Glutamatergic neuron (in vitro differentiated cells): ENCODE measurements at regions not wholly inside any gene's neighbourhood (a gene's known extent, or its start where the extent isn't known, plus 50 kb on each side); places are given as distances from the start of the nearest gene placed in this dataset.

Source experiments
- DNase-seq: peaks from one replicate; pipeline ENCODE4 v3.0.0; 2022
- H3K27ac Mint-ChIP-seq: one replicate; pipeline ENCODE4 v1.8.0; 2020; ENCODE audit warnings: mild to moderate bottlenecking, mixed read lengths, inconsistent platforms; ENCODE audit not compliant: unreplicated experiment
- H3K27me3 Mint-ChIP-seq: one replicate; pipeline ENCODE4 v1.8.0; 2020; ENCODE audit warnings: mild to moderate bottlenecking, moderate library complexity, mixed read lengths, inconsistent platforms; ENCODE audit not compliant: unreplicated experiment
- H3K36me3 Mint-ChIP-seq: one replicate; pipeline ENCODE4 v1.8.0; 2020; ENCODE audit warnings: mild to moderate bottlenecking, mixed read lengths, inconsistent platforms; ENCODE audit not compliant: unreplicated experiment
- H3K4me1 Mint-ChIP-seq: one replicate; pipeline ENCODE4 v1.8.0; 2020; ENCODE audit warnings: mild to moderate bottlenecking, low read depth, mixed read lengths, inconsistent platforms; ENCODE audit not compliant: unreplicated experiment
- H3K4me3 Mint-ChIP-seq: one replicate; pipeline ENCODE4 v1.8.0; 2020; ENCODE audit warnings: mild to moderate bottlenecking, mixed read lengths, inconsistent platforms; ENCODE audit not compliant: unreplicated experiment
- H3K9me3 Mint-ChIP-seq: one replicate; pipeline ENCODE4 v1.8.0; 2020; ENCODE audit warnings: mild to moderate bottlenecking, moderate library complexity, mixed read lengths, inconsistent platforms; ENCODE audit not compliant: unreplicated experiment
- TF ChIP-seq, protein P1 (sequence below): fragments of 200-600 bp; sonication (generic); IDR thresholded peaks from one replicate; pipeline ENCODE4 v1.5.0; 2021; ENCODE audit not compliant: partially characterized antibody, unreplicated experiment

DNA sequence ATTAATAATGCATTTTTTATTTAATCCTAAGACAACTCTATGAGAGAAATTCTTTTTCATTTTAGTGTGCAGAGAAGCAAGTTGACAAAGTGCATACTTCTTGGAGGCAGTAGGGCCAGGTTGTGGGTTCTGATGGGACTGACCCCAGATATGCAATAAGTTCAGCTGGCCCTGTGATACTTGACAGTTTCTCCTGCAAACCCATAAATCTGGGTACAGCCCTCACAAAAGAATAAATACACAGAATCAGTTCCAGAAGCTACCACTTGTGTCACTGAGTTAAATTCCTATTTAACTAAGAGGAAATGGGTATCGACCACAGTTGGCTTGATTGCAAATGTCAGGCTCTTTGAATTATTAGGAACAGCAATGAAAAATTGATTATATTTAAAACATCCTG is 598.5 kb upstream of the API5 start:
- Mint-ChIP-seq H3K9me3 (no peaks in the 10 kb centered on the region), H3K27me3 (peaks cover 3% of the 10 kb centered on the region), H3K4me3 (no peak overlapping the region), H3K27ac (no peak overlapping the region), H3K36me3 (no peaks in the 10 kb centered on the region), H3K4me1 (no peaks in the 10 kb centered on the region)
- no peak for DNase-seq
- TF ChIP-seq, protein P1, sequence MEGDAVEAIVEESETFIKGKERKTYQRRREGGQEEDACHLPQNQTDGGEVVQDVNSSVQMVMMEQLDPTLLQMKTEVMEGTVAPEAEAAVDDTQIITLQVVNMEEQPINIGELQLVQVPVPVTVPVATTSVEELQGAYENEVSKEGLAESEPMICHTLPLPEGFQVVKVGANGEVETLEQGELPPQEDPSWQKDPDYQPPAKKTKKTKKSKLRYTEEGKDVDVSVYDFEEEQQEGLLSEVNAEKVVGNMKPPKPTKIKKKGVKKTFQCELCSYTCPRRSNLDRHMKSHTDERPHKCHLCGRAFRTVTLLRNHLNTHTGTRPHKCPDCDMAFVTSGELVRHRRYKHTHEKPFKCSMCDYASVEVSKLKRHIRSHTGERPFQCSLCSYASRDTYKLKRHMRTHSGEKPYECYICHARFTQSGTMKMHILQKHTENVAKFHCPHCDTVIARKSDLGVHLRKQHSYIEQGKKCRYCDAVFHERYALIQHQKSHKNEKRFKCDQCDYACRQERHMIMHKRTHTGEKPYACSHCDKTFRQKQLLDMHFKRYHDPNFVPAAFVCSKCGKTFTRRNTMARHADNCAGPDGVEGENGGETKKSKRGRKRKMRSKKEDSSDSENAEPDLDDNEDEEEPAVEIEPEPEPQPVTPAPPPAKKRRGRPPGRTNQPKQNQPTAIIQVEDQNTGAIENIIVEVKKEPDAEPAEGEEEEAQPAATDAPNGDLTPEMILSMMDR, result no peak

DNA sequence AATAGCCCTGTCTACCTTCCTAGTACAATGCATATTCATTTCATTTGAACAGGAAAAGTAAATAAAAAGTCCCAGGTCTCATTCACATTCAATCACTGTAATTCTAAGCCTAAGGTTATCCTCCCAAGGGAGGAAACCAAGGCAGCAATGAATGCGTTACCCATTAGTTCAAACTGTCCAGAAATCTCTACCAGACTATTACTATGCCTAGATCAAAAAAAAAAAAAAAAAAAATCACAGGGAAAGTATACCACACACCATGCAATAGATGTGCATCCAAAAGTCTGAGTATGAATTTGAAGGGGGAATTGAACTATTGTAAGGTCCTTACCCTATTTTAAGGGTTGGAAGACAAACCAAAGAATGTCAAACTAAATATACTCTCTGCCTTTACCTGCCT is 598.0 kb upstream of the API5 start:
- Mint-ChIP-seq H3K4me1 (no peaks in the 10 kb centered on the region), H3K9me3 (no peaks in the 10 kb centered on the region), H3K27me3 (peaks cover 1% of the 10 kb centered on the region), H3K4me3 (no peak overlapping the region), H3K36me3 (no peaks in the 10 kb centered on the region), H3K27ac (no peak overlapping the region)
- no peak for DNase-seq
- TF ChIP-seq, protein P1, result no peak

DNA sequence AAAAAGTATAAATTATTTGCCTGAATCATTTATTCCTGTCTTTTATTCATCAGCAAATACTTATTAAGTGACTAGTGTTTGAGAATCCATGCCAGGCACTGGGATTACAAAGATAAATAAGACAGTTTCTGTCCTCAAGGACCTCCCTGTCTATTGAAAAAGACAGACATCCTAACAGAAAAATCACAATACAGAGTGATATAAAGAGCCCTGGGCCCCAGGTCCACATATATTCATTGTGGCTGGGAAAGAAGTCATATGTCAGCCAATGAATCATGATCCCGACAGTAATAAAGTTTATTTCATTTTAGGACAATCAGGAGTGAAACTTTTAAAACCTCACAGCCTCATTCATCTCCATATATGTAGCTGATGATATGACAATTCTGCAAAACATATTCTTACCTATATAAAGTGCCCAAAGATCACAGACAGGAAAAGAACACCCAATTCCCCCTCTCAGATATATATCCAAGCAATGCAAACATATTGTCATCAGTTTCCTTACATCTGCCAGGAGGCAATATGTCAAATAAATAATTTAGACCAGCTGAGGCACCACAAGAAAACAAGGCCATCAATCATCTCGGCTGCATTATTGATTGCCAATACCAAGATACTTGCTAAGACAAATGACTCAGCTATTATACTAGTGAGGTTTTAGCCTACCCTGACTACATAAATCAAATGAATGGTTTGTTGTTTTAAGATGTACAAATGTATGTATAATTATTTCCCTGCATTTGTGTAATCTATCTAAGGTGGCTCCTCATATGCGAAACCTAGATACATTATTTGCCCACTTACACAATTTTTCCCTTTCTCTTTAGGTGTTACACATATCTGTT is 590.9 kb upstream of the API5 start:
- TF ChIP-seq, protein P1, result no peak
- DNase-seq, result no peak
- Mint-ChIP-seq H3K4me1 (no peaks in the 10 kb centered on the region), H3K27ac (no peak overlapping the region), H3K27me3 (no peaks in the 10 kb centered on the region), H3K36me3 (no peaks in the 10 kb centered on the region), H3K4me3 (no peak overlapping the region), H3K9me3 (no peaks in the 10 kb centered on the region)

DNA sequence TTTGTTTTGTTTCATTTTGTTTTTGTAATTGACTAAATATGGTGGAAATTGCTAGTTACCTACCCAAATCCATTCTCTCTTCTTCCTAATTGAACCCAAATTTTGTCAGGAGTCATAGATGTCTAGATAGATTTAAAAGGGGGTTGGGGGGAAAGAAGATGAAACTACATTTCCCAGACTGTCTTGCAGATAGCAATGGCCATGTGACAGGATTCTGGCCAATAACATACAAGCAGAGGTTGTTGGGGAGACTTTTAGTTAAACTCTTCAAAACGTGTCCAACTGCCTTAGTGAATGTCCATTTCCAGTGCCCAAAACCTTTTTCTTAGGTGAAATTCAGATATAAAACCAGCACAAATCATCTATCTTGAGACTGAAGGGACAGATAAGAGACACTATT is 583.9 kb upstream of the API5 start:
- no peaks in the 10 kb centered on the region for H3K9me3 Mint-ChIP-seq
- DNase-seq, result no peak
- H3K27me3 Mint-ChIP-seq, result peaks cover 2% of the 10 kb centered on the region
- TF ChIP-seq, protein P1, result no peak
- H3K4me3 Mint-ChIP-seq, result no peak overlapping the region
- no peak overlapping the region for H3K27ac Mint-ChIP-seq
- no peaks in the 10 kb centered on the region for H3K36me3 Mint-ChIP-seq
- H3K4me1 Mint-ChIP-seq, result no peaks in the 10 kb centered on the region

DNA sequence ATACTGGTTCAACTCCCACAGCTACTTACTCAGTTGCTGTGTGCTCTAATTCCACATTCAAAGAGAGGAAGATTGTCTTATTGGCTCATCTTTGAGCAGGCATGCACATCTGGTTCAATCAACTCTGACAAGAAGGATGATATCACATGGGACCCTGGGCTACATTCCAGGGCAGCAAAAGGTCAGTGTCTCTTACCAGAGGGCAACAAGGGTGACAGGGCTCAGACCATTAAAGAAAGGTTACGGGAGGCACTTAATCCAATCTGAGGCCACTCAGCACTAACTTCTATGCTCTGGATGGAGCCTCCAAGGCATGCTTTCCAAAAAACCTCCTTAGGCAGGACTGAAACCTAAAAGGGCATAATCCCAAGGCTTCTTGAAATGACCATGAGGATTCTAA is 549.4 kb upstream of the API5 start:
- DNase-seq, result no peak
- Mint-ChIP-seq H3K9me3 (no peaks in the 10 kb centered on the region), H3K27ac (no peak overlapping the region), H3K36me3 (no peaks in the 10 kb centered on the region), H3K4me1 (no peaks in the 10 kb centered on the region), H3K27me3 (no peaks in the 10 kb centered on the region), H3K4me3 (no peak overlapping the region)
- TF ChIP-seq, protein P1, result no peak
